ENCODE measurements at regions not wholly inside any gene's neighbourhood (a gene's known extent, or its start where the extent isn't known, plus 50 kb on each side); places are given as distances from the start of the nearest gene placed in this dataset.

GRCh38 chr10:69738071-69738470 lies 63.6 kb upstream of the COL13A1 start:
- no peak for TF ChIP-seq CTCF (conservative IDR thresholded peaks at IDR 0.05)
- no peak for DNase-seq (ENCODE audit: extremely low spot score, unreplicated experiment)
- H3K27ac Mint-ChIP-seq: no peak overlapping the region
- no peaks in the 10 kb centered on the region for H3K36me3 Mint-ChIP-seq
- H3K27me3 Mint-ChIP-seq: peaks cover 3% of the 10 kb centered on the region
- H3K4me3 Mint-ChIP-seq: no peak overlapping the region
- H3K4me1 Mint-ChIP-seq (ENCODE audit: unreplicated experiment): peaks cover 10% of the 10 kb centered on the region
- no peaks in the 10 kb centered on the region for H3K9me3 Mint-ChIP-seq

- DNase-seq (ENCODE audit: extremely low spot score, unreplicated experiment): no peak
- H3K36me3 Mint-ChIP-seq: no peaks in the 10 kb centered on the region
- peaks cover 5% of the 10 kb centered on the region for H3K27me3 Mint-ChIP-seq
- no peak overlapping the region for H3K27ac Mint-ChIP-seq
- no peak for TF ChIP-seq CTCF (conservative IDR thresholded peaks at IDR 0.05)
- H3K9me3 Mint-ChIP-seq: no peaks in the 10 kb centered on the region
- H3K4me1 Mint-ChIP-seq (ENCODE audit: unreplicated experiment): peaks cover 10% of the 10 kb centered on the region
- no peak overlapping the region for H3K4me3 Mint-ChIP-seq
These were observed 62.8 kb upstream of the COL13A1 start for GRCh38 chr10:69738858-69739435.

- no peak for DNase-seq (ENCODE audit: extremely low spot score, unreplicated experiment)
- Mint-ChIP-seq H3K4me1 (ENCODE audit: unreplicated experiment) (peaks cover 9% of the 10 kb centered on the region), H3K27ac (no peak overlapping the region), H3K4me3 (no peak overlapping the region), H3K9me3 (no peaks in the 10 kb centered on the region), H3K36me3 (no peaks in the 10 kb centered on the region), H3K27me3 (peaks cover 8% of the 10 kb centered on the region)
- TF ChIP-seq CTCF (conservative IDR thresholded peaks at IDR 0.05): no peak
These were observed 62.1 kb upstream of the COL13A1 start for GRCh38 chr10:69739634-69740033.

GRCh38 chr10:69740126-69740525 lies 61.6 kb upstream of the COL13A1 start:
- no peak for TF ChIP-seq CTCF (conservative IDR thresholded peaks at IDR 0.05)
- no peak overlapping the region for H3K4me3 Mint-ChIP-seq

GRCh38 chr10:69741252-69741651 lies 60.5 kb upstream of the COL13A1 start:
- peaks cover 17% of the 10 kb centered on the region for H3K27me3 Mint-ChIP-seq
- no peak overlapping the region for H3K4me3 Mint-ChIP-seq
- H3K27ac Mint-ChIP-seq: no peak overlapping the region
- no peaks in the 10 kb centered on the region for H3K9me3 Mint-ChIP-seq
- TF ChIP-seq CTCF (conservative IDR thresholded peaks at IDR 0.05): no peak
- no peaks in the 10 kb centered on the region for H3K36me3 Mint-ChIP-seq
- no peak for DNase-seq (ENCODE audit: extremely low spot score, unreplicated experiment)
- H3K4me1 Mint-ChIP-seq (ENCODE audit: unreplicated experiment): peaks cover 20% of the 10 kb centered on the region

More at GRCh38 chr10:69740126-69740525, 61.6 kb upstream of the COL13A1 start:
- H3K9me3 Mint-ChIP-seq: no peaks in the 10 kb centered on the region
- no peak overlapping the region for H3K27ac Mint-ChIP-seq
- H3K27me3 Mint-ChIP-seq: peaks cover 13% of the 10 kb centered on the region
- DNase-seq (ENCODE audit: extremely low spot score, unreplicated experiment): no peak
- H3K4me1 Mint-ChIP-seq (ENCODE audit: unreplicated experiment): peaks cover 14% of the 10 kb centered on the region
- H3K36me3 Mint-ChIP-seq: no peaks in the 10 kb centered on the region

Measured in type B pancreatic cell (in vitro differentiated cells).